Right lobe of liver (tissue), 6 donors: ENCODE measurements at regions not wholly inside any gene's neighbourhood (a gene's known extent, or its start where the extent isn't known, plus 50 kb on each side); places are given as distances from the start of the nearest gene placed in this dataset.

ENCODE experiments used
- ATAC-seq, 4 donors: fragments of 200-7000 bp; cut with Tn5 transposase; one replicate each; pipeline ENCODE4 v1.9.1; 2020; ENCODE audit warnings: mild to moderate bottlenecking in 4 of 4, moderate library complexity in 4 of 4
- DNase-seq, 3 donors: peaks; one replicate each; pipeline ENCODE4 v3.0.0-alpha.2; 2020
- H3K27ac ChIP-seq, 3 donors: fragments of 200-600 bp; one replicate each; pipeline ENCODE4 v1.8.0; 2022
- H3K27me3 ChIP-seq, 2 donors: fragments of 200-600 bp; one replicate each; pipeline ENCODE4 v1.8.0; 2022
- H3K36me3 ChIP-seq, 4 donors: fragments of 200-600 bp; sonication (generic) in 1 of 4; one replicate each; pipeline versions ENCODE4 v1.5.1 to v1.8.0; 2017 to 2022; ENCODE audit warnings: control low read depth in 1 of 4
- H3K4me1 ChIP-seq, 4 donors: fragments of 200-600 bp; sonication (generic) in 1 of 4; one replicate each; pipeline versions ENCODE4 v1.5.1 to v1.8.0; 2017 to 2022; ENCODE audit warnings: control low read depth in 1 of 4
- H3K4me3 ChIP-seq, 3 donors: fragments of 200-600 bp; one replicate each; pipeline ENCODE4 v1.8.0; 2022
- H3K9me3 ChIP-seq, 4 donors: fragments of 200-600 bp; sonication (generic) in 1 of 4; one replicate each; pipeline versions ENCODE4 v1.5.1 to v1.8.0; 2017 to 2022; ENCODE audit warnings: control low read depth in 1 of 4
- CTCF ChIP-seq, 4 donors: fragments of 200-600 bp in 3 of 4; fragments of 450-650 bp in 1 of 4; IDR thresholded peaks; one replicate each; pipeline versions ENCODE4 v1.5.1 to v1.8.0; 2016 to 2022; ENCODE audit warnings: antibody characterized with exemption in 4 of 4, mild to moderate bottlenecking in 2 of 4
- POLR2A ChIP-seq: fragments of 450-650 bp; IDR thresholded peaks from one replicate; pipeline ENCODE4 v1.6.1; 2017; ENCODE audit warnings: antibody characterized with exemption, mild to moderate bottlenecking
- WGBS: methylation state at CpG from one replicate; pipeline ENCODE4 v1.1.6; 2018; ENCODE audit warnings: low coverage, low lambda C conversion rate; ENCODE audit not compliant: insufficient coverage; ENCODE audit errors: missing lambda C conversion rate; 5-methylcytosine and 5-hydroxymethylcytosine counted together
- intact Hi-C, 2 donors: fragments of 100-400 bp; cut with DNase I; formaldehyde crosslinking; loops; one replicate each; pipeline versions ENCODE4 v1.11.2 to v1.14.1; 2022
- donor health status: DM: no; HTN: yes; CAD: no.
- donor health status: DM: no; HTN: no; CAD: no.
- donor health status: DM: no; HTN: no; CAD: no.
- donor health status: DM: no; HTN: yes; CAD: no.
- donor health status: DM: no; HTN: yes; CAD: no.

GRCh38 chr7:26489906-26490639 is 198.4 kb downstream of the SNX10 start:
- no peak for ATAC-seq
- 79% methylated on average over 7 of the region's 7 CpGs for WGBS
- TF ChIP-seq CTCF (IDR thresholded peaks at IDR 0.05) (no peak), POLR2A (no peak)
- Histone ChIP-seq H3K36me3 (no peaks in the 10 kb centered on the region), H3K27me3 (no peaks in the 10 kb centered on the region), H3K27ac (no peak overlapping the region), H3K9me3 (no peaks in the 10 kb centered on the region), H3K4me1 (no peaks in the 10 kb centered on the region), H3K4me3 (no peak overlapping the region)
- intact Hi-C loops, result no loop called here
- DNase-seq, result no peak

DNA sequence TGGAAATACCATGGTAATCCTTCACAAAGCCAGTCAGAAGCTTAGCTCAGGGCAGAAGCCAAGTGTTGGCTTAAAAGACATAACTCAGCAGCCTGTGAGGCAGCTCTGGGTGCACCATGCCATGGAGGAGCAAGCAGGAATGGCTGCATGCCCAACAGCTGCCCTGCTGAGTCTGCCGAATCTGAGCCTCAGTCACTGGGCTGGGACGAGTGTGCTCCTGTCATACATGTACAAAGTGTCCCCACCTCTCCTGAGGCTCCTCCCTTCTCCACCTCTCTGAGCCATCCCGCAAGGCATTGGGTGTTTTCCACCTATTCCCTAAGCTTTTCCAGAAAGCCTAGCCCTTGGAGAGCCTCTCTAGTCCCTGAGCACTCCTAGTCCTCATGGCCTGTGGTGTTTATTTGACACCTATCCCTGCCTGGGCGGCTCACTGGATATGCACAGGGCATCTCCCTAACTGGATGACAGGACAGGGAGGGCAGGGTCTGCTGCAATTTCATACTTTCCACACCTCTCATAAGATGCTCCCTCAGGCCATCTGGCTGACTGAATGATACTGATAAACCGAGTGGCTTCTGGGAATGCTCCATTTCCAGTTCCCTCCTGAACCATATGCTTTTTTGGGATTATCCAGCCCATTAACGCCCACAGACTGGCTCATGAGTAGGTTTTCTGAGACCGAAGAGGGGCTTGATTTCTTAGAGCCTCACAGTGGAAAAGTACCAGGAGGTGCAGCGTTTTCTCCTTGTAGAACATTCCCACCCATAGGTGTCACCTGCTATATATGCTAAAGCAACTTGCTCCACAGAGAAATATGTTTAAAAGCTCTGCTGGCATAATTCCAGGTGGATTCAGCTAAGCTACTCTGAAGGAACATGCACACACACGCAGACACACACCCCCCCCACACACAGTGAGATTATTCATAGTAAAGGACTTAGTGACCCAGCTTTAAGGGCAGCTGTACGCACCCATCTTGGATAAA is 199.3 kb downstream of the SNX10 start:
- Histone ChIP-seq H3K36me3 (no peaks in the 10 kb centered on the region), H3K4me3 (no peak overlapping the region), H3K27me3 (no peaks in the 10 kb centered on the region), H3K9me3 (no peaks in the 10 kb centered on the region), H3K27ac (no peak overlapping the region), H3K4me1 (no peaks in the 10 kb centered on the region)
- 46% methylated on average over 6 of the region's 10 CpGs for WGBS
- no peak for DNase-seq
- no peak for TF ChIP-seq CTCF (IDR thresholded peaks at IDR 0.05)
- no peak for TF ChIP-seq POLR2A
- no peak for ATAC-seq
- intact Hi-C loops, result no loop called here

DNA sequence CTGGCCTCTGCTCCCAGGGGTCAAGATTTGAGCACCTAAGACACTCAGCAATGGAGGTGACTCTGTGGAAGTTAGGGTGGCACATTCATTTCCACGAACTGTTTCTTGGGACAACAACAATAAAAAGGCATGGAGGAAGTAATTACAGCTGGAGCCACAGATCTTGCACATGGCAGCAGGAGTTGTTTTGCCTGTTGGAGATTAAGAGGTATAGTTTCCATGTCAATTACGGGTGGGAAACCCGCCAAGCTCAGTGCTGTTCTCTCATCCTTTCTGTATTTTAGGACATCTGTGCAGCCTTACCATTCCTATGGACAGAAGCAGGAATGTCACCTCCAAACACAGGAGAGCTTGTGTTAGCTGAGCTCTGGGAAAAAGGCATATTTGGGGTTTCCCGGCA is 201.2 kb downstream of the SNX10 start:
- H3K9me3 ChIP-seq, result no peaks in the 10 kb centered on the region
- H3K4me1 ChIP-seq, result no peaks in the 10 kb centered on the region
- intact Hi-C loops, result no loop called here
- no peak for ATAC-seq
- H3K36me3 ChIP-seq, result no peaks in the 10 kb centered on the region
- 41% methylated on average over 4 of the region's 4 CpGs for WGBS
- H3K27ac ChIP-seq, result no peak overlapping the region
- DNase-seq, result no peak
- no peaks in the 10 kb centered on the region for H3K27me3 ChIP-seq
- no peak for TF ChIP-seq CTCF (IDR thresholded peaks at IDR 0.05)
- TF ChIP-seq POLR2A, result no peak
- no peak overlapping the region for H3K4me3 ChIP-seq

- ATAC-seq, result no peak
- DNase-seq, result no peak
- intact Hi-C loops, result no loop called here
- Histone ChIP-seq H3K4me1 (no peaks in the 10 kb centered on the region), H3K9me3 (no peaks in the 10 kb centered on the region), H3K36me3 (no peaks in the 10 kb centered on the region), H3K27me3 (no peaks in the 10 kb centered on the region), H3K4me3 (no peak overlapping the region), H3K27ac (no peak overlapping the region)
- TF ChIP-seq CTCF (IDR thresholded peaks at IDR 0.05) (no peak), POLR2A (no peak)
- WGBS, result 73% methylated on average over 5 of the region's 8 CpGs
Measured at GRCh38 chr7:26493737-26494428, 202.2 kb downstream of the SNX10 start.
